Mesendoderm (in vitro differentiated cells): ENCODE measurements at regions not wholly inside any gene's neighbourhood (a gene's known extent, or its start where the extent isn't known, plus 50 kb on each side); places are given as distances from the start of the nearest gene placed in this dataset.
A peak's percentile ranks its signal among the peaks of the same experiment; 100 is the strongest.

Experiments
- DNase-seq: peaks from one replicate; pipeline ENCODE4 v3.0.0; 2013
- H2AK5ac ChIP-seq: 2 replicates; pipeline ENCODE4 v1.6.1; 2013; ENCODE audit warnings: low read length, inconsistent platforms
- H2BK120ac ChIP-seq: 2 replicates; pipeline ENCODE4 v1.6.1; 2013; ENCODE audit warnings: low read depth, mild to moderate bottlenecking, low read length, moderate library complexity, mixed read lengths
- H2BK15ac ChIP-seq: replicated peaks from 2 replicates; pipeline ENCODE4 v1.6.1; 2013; ENCODE audit warnings: low read depth, mild to moderate bottlenecking, moderate library complexity
- H2BK5ac ChIP-seq: 2 replicates; pipeline ENCODE4 v1.6.1; 2013; ENCODE audit warnings: low read length, inconsistent platforms
- H3K18ac ChIP-seq: 2 replicates; pipeline ENCODE4 v1.6.1; 2013; ENCODE audit warnings: mild to moderate bottlenecking, low read length, mixed read lengths
- H3K23ac ChIP-seq: one replicate; pipeline ENCODE4 v1.6.1; 2013; ENCODE audit warnings: low read length
- H3K27ac ChIP-seq: 2 replicates; pipeline ENCODE4 v1.5.1; 2013; ENCODE audit warnings: low read depth, mild to moderate bottlenecking, inconsistent platforms, low read length, moderate library complexity
- H3K27me3 ChIP-seq: 2 replicates; pipeline ENCODE4 v1.6.1; 2013; ENCODE audit warnings: low read length, control low read depth, mild to moderate bottlenecking, inconsistent platforms; ENCODE audit not compliant: insufficient read depth, poor library complexity
- H3K36me3 ChIP-seq: 2 replicates; pipeline ENCODE4 v1.6.1; 2013; ENCODE audit warnings: low read length, inconsistent platforms; ENCODE audit not compliant: control insufficient read depth, insufficient read depth
- H3K4ac ChIP-seq: one replicate; pipeline ENCODE4 v1.6.1; 2013; ENCODE audit warnings: low read depth, mild to moderate bottlenecking, low read length, moderate library complexity
- H3K4me1 ChIP-seq: 2 replicates; pipeline ENCODE4 v1.6.1; 2013; ENCODE audit warnings: low read depth, low read length, inconsistent platforms; ENCODE audit not compliant: control insufficient read depth
- H3K4me2 ChIP-seq: 2 replicates; pipeline ENCODE4 v1.6.1; 2013; ENCODE audit warnings: low read length
- H3K4me3 ChIP-seq: 2 replicates; pipeline ENCODE4 v1.5.1; 2013; ENCODE audit warnings: mild to moderate bottlenecking, low read length
- H3K56ac ChIP-seq: one replicate; pipeline ENCODE4 v1.6.1; 2013; ENCODE audit warnings: low read length
- H3K79me1 ChIP-seq: 2 replicates; pipeline ENCODE4 v1.6.1; 2013; ENCODE audit warnings: low read length, inconsistent platforms
- H3K79me2 ChIP-seq: 2 replicates; pipeline ENCODE4 v1.6.1; 2013; ENCODE audit warnings: mild to moderate bottlenecking, low read length; ENCODE audit not compliant: control insufficient read depth, insufficient read depth
- H3K9ac ChIP-seq: 2 replicates; pipeline ENCODE4 v1.6.1; 2013; ENCODE audit warnings: low read length, inconsistent platforms
- H4K5ac ChIP-seq: one replicate; pipeline ENCODE4 v1.6.1; 2013; ENCODE audit warnings: low read length
- H4K8ac ChIP-seq: one replicate; pipeline ENCODE4 v1.6.1; 2013; ENCODE audit warnings: low read depth, mild to moderate bottlenecking, control low read depth, low read length, moderate library complexity
- WGBS: extraction: QIAGEN DNeasy Blood & Tissue Kit; methylation state at CpG from one replicate; pipeline ENCODE4 v1.1.7; 2013; ENCODE audit warnings: low lambda C conversion rate, missing lambda C conversion rate; ENCODE audit not compliant: insufficient coverage; ENCODE audit errors: extremely low coverage; 5-methylcytosine and 5-hydroxymethylcytosine counted together

GRCh38 chr18:46291149-46291548 lies 187.0 kb downstream of the HAUS1 start:
- Histone ChIP-seq H3K4ac (no peak overlapping the region), H3K4me2 (no peak overlapping the region), H3K27ac (no peak overlapping the region), H2BK120ac (no peak overlapping the region), H3K9ac (no peak overlapping the region), H3K4me3 (no peak overlapping the region), H2AK5ac (no peak overlapping the region), H3K36me3 (no peaks in the 10 kb centered on the region), H4K8ac (no peak overlapping the region), H4K5ac (no peak overlapping the region), H3K27me3 (no peaks in the 10 kb centered on the region), H3K4me1 (peaks cover 2% of the 10 kb centered on the region), H2BK15ac (no peak overlapping the region), H3K18ac (no peak overlapping the region), H3K79me2 (no peaks in the 10 kb centered on the region), H3K23ac (no peak overlapping the region), H2BK5ac (no peak overlapping the region), H3K79me1 (no peaks in the 10 kb centered on the region), H3K56ac (no peak overlapping the region)
- no peak for DNase-seq
- WGBS, result no CpG with 5 or more reads among the region's 4 CpGs

- no peak overlapping the region for H2BK15ac ChIP-seq
- H3K27ac ChIP-seq, result no peak overlapping the region
- DNase-seq, result peak; percentile 96
- H2BK120ac ChIP-seq, result no peak overlapping the region
- H2AK5ac ChIP-seq, result no peak overlapping the region
- H3K18ac ChIP-seq, result peak overlapping the region; percentile 11
- H3K4me1 ChIP-seq, result peaks cover 2% of the 10 kb centered on the region
- H3K79me1 ChIP-seq, result no peaks in the 10 kb centered on the region
- no peak overlapping the region for H3K9ac ChIP-seq
- no peak overlapping the region for H3K23ac ChIP-seq
- H4K5ac ChIP-seq, result no peak overlapping the region
- no peak overlapping the region for H3K4me2 ChIP-seq
- H3K36me3 ChIP-seq, result no peaks in the 10 kb centered on the region
- H3K79me2 ChIP-seq, result no peaks in the 10 kb centered on the region
- H3K56ac ChIP-seq, result peak overlapping the region; percentile 40
- no peaks in the 10 kb centered on the region for H3K27me3 ChIP-seq
- no peak overlapping the region for H3K4me3 ChIP-seq
- WGBS, result no CpG with 5 or more reads among the region's 5 CpGs
- H4K8ac ChIP-seq, result no peak overlapping the region
- H2BK5ac ChIP-seq, result no peak overlapping the region
- H3K4ac ChIP-seq, result no peak overlapping the region
Measured at GRCh38 chr18:46293742-46294181, 189.6 kb downstream of the HAUS1 start.

- H3K4me2 ChIP-seq, result no peak overlapping the region
- H3K79me2 ChIP-seq, result no peaks in the 10 kb centered on the region
- H3K79me1 ChIP-seq, result no peaks in the 10 kb centered on the region
- H3K23ac ChIP-seq, result no peak overlapping the region
- H2BK15ac ChIP-seq, result no peak overlapping the region
- no peaks in the 10 kb centered on the region for H3K27me3 ChIP-seq
- H3K4me3 ChIP-seq, result no peak overlapping the region
- no peaks in the 10 kb centered on the region for H3K36me3 ChIP-seq
- H2AK5ac ChIP-seq, result no peak overlapping the region
- peak overlapping the region; percentile 11 for H3K18ac ChIP-seq
- no peak overlapping the region for H2BK120ac ChIP-seq
- no peak overlapping the region for H3K4ac ChIP-seq
- no peak overlapping the region for H3K27ac ChIP-seq
- no peak overlapping the region for H2BK5ac ChIP-seq
- WGBS, result no CpG with 5 or more reads among the region's 3 CpGs
- peak overlapping the region; percentile 40 for H3K56ac ChIP-seq
- no peak overlapping the region for H3K9ac ChIP-seq
- peaks cover 2% of the 10 kb centered on the region for H3K4me1 ChIP-seq
- no peak overlapping the region for H4K5ac ChIP-seq
- no peak overlapping the region for H4K8ac ChIP-seq
- peak; percentile 36 for DNase-seq
Measured at GRCh38 chr18:46294318-46294717, 190.1 kb downstream of the HAUS1 start.

- Histone ChIP-seq H3K79me1 (no peaks in the 10 kb centered on the region), H3K27ac (no peak overlapping the region), H3K4me2 (no peak overlapping the region), H3K36me3 (no peaks in the 10 kb centered on the region), H2BK5ac (no peak overlapping the region), H2AK5ac (no peak overlapping the region), H3K18ac (no peak overlapping the region), H3K4ac (no peak overlapping the region), H3K9ac (no peak overlapping the region), H3K79me2 (no peaks in the 10 kb centered on the region), H2BK120ac (no peak overlapping the region), H3K27me3 (no peaks in the 10 kb centered on the region), H3K4me3 (no peak overlapping the region), H3K56ac (peak overlapping the region; percentile 49), H3K4me1 (peaks cover 2% of the 10 kb centered on the region), H4K5ac (no peak overlapping the region), H3K23ac (no peak overlapping the region), H4K8ac (no peak overlapping the region), H2BK15ac (no peak overlapping the region)
- no peak for DNase-seq
- WGBS, result no CpG with 5 or more reads among the region's 5 CpGs
Measured at GRCh38 chr18:46294751-46295150, 190.6 kb downstream of the HAUS1 start.

- no peak overlapping the region for H3K56ac ChIP-seq
- H3K18ac ChIP-seq, result no peak overlapping the region
- H2BK15ac ChIP-seq, result no peak overlapping the region
- peaks cover 2% of the 10 kb centered on the region for H3K4me1 ChIP-seq
- no peaks in the 10 kb centered on the region for H3K79me2 ChIP-seq
- no peak overlapping the region for H2BK120ac ChIP-seq
- no peak overlapping the region for H4K5ac ChIP-seq
- no peak for DNase-seq
- no peak overlapping the region for H3K23ac ChIP-seq
- H3K36me3 ChIP-seq, result no peaks in the 10 kb centered on the region
- no peak overlapping the region for H3K4me2 ChIP-seq
- no peak overlapping the region for H3K9ac ChIP-seq
- no peak overlapping the region for H3K27ac ChIP-seq
- H3K4me3 ChIP-seq, result no peak overlapping the region
- H3K27me3 ChIP-seq, result no peaks in the 10 kb centered on the region
- H2BK5ac ChIP-seq, result no peak overlapping the region
- H4K8ac ChIP-seq, result no peak overlapping the region
- no peak overlapping the region for H2AK5ac ChIP-seq
- H3K79me1 ChIP-seq, result no peaks in the 10 kb centered on the region
- no CpG with 5 or more reads among the region's 7 CpGs for WGBS
- no peak overlapping the region for H3K4ac ChIP-seq
Measured at GRCh38 chr18:46295416-46295815, 191.2 kb downstream of the HAUS1 start.

- no peak overlapping the region for H2BK15ac ChIP-seq
- no peak overlapping the region for H3K4ac ChIP-seq
- no peak overlapping the region for H3K4me2 ChIP-seq
- H2AK5ac ChIP-seq, result no peak overlapping the region
- H3K4me1 ChIP-seq, result peaks cover 2% of the 10 kb centered on the region
- no CpG with 5 or more reads among the region's 4 CpGs for WGBS
- H4K5ac ChIP-seq, result no peak overlapping the region
- H3K27me3 ChIP-seq, result no peaks in the 10 kb centered on the region
- no peaks in the 10 kb centered on the region for H3K36me3 ChIP-seq
- H3K23ac ChIP-seq, result no peak overlapping the region
- no peak overlapping the region for H3K56ac ChIP-seq
- H3K27ac ChIP-seq, result no peak overlapping the region
- H3K79me1 ChIP-seq, result no peaks in the 10 kb centered on the region
- no peak overlapping the region for H2BK5ac ChIP-seq
- no peak for DNase-seq
- H3K79me2 ChIP-seq, result no peaks in the 10 kb centered on the region
- no peak overlapping the region for H3K18ac ChIP-seq
- no peak overlapping the region for H4K8ac ChIP-seq
- H3K9ac ChIP-seq, result no peak overlapping the region
- no peak overlapping the region for H3K4me3 ChIP-seq
- H2BK120ac ChIP-seq, result no peak overlapping the region
Measured at GRCh38 chr18:46296656-46297055, 192.5 kb downstream of the HAUS1 start.
